K562 (cell line): ENCODE measurements at regions not wholly inside any gene's neighbourhood (a gene's known extent, or its start where the extent isn't known, plus 50 kb on each side); places are given as distances from the start of the nearest gene placed in this dataset.

ENCODE experiments used
- ATAC-seq: fragments of 200-7000 bp; cut with Tn5 transposase; 3 replicates; pipeline ENCODE4 v1.9.1; 2020; ENCODE audit warnings: moderate library complexity
- BruUV-seq: library from RNA; stranded (reverse); fragments of 400-500 nt; replicated peaks from 2 replicates; lab custom pipeline; 2021; lab: Mats Ljungman, UMichigan
- CTCF ChIA-PET: fragments of 300-600 bp; formaldehyde crosslinking; extraction: SDS; loops from one replicate; lab custom pipeline; 2021; ENCODE audit warnings: low intra/inter-chr PET ratio; lab: Yijun Ruan, JAX
- POLR2A ChIA-PET: fragments of 300-600, 350-650 bp; sonication (Branson Sonifier 250); formaldehyde crosslinking; extraction: SDS; loops from one replicate; lab custom pipeline; 2021; ENCODE audit warnings: antibody characterized with exemption, inconsistent platforms; lab: Yijun Ruan, JAX
- DNase-seq, 4 experiments: peaks; one replicate each; pipeline versions ENCODE4 v3.0.0 to v3.0.0-alpha.2; 2011 to 2018; ENCODE audit warnings: low spot score in 3 of 4, mixed read lengths in 3 of 4; ENCODE audit errors: extremely low read depth in 1 of 4
- FAIRE-seq: peaks from 2 replicates; lab custom pipeline; 2011; peaks lifted over from hg19 to GRCh38; lab: Jason Lieb, UNC
- H2AFZ ChIP-seq: 2 replicates; pipeline ENCODE4 v1.6.0; 2011; ENCODE audit warnings: low read depth, low read length, control low read depth, inconsistent platforms
- H3K27ac ChIP-seq: fragments of 200-600 bp; 3 replicates; pipeline ENCODE4 v1.8.0; 2011; ENCODE audit warnings: low read depth, mild to moderate bottlenecking, control low read depth, inconsistent platforms, low read length, moderate library complexity, mixed read lengths; ENCODE audit errors: extremely low read depth
- H3K27me3 ChIP-seq, 2 experiments: fragments of 300-600 bp in 1 of 2; 2 replicates in 1 of 2; 3 replicates in 1 of 2; pipeline versions ENCODE4 v1.6.0 to v1.8.0; 2011; ENCODE audit warnings: inconsistent platforms in 2 of 2, low read length in 2 of 2, mild to moderate bottlenecking in 1 of 2, mixed read lengths in 1 of 2, moderate library complexity in 1 of 2; ENCODE audit not compliant: control insufficient read depth in 2 of 2, insufficient read depth in 2 of 2
- H3K36me3 ChIP-seq: fragments of 300-600 bp; 3 replicates; pipeline ENCODE4 v1.8.0; 2011; ENCODE audit warnings: mild to moderate bottlenecking, low read length, inconsistent platforms; ENCODE audit not compliant: control insufficient read depth, insufficient read depth
- H3K4me1 ChIP-seq, 2 experiments: fragments of 200-600 bp in 1 of 2; replicated peaks in 1 of 2; 2 replicates in 1 of 2; 3 replicates in 1 of 2; pipeline versions ENCODE4 v1.5.1 to v1.8.0; 2011; ENCODE audit warnings: inconsistent platforms in 2 of 2, low read length in 2 of 2, mild to moderate bottlenecking in 1 of 2, mixed read lengths in 1 of 2, moderate library complexity in 1 of 2; ENCODE audit not compliant: control insufficient read depth in 2 of 2, insufficient read depth in 2 of 2
- H3K4me2 ChIP-seq: 2 replicates; pipeline ENCODE4 v1.6.1; 2011; ENCODE audit warnings: low read length, control low read depth, inconsistent platforms, mixed read lengths; ENCODE audit not compliant: insufficient read depth
- H3K4me3 ChIP-seq: fragments of 200-600 bp; sonication (generic), shearing (Covaris generic); 2 replicates; pipeline ENCODE4 v1.5.1; 2016; ENCODE audit warnings: control low read depth, inconsistent platforms
- H3K79me2 ChIP-seq: fragments of 200-600 bp; 3 replicates; pipeline ENCODE4 v1.8.0; 2011; ENCODE audit warnings: low read length, inconsistent platforms; ENCODE audit not compliant: control insufficient read depth, insufficient read depth
- H3K9ac ChIP-seq, 2 experiments: 2 replicates each; pipeline versions ENCODE4 v1.6.0 to v1.6.1; 2011; ENCODE audit warnings: low read depth in 2 of 2, low read length in 2 of 2, control low read depth in 1 of 2, inconsistent platforms in 1 of 2, mild to moderate bottlenecking in 1 of 2, mixed read lengths in 1 of 2; ENCODE audit not compliant: insufficient read depth in 1 of 2
- H3K9me1 ChIP-seq: one replicate; pipeline ENCODE4 v1.6.0; 2011; ENCODE audit warnings: inconsistent platforms, mild to moderate bottlenecking, low read length, moderate library complexity; ENCODE audit not compliant: control insufficient read depth, insufficient read depth
- H3K9me3 ChIP-seq: replicated peaks from 2 replicates; pipeline ENCODE4 v1.5.1; 2011; ENCODE audit warnings: low read depth, low read length, inconsistent platforms; ENCODE audit not compliant: control insufficient read depth, insufficient read depth
- H4K20me1 ChIP-seq: replicated peaks from 2 replicates; pipeline ENCODE4 v1.6.1; 2011; ENCODE audit warnings: low read length, inconsistent platforms, mixed read lengths; ENCODE audit not compliant: control insufficient read depth, insufficient read depth
- FOSL1 ChIP-seq: fragments of 200-800 bp; sonication (Bioruptor generic); conservative IDR thresholded peaks from 2 replicates; pipeline ENCODE4 v1.6.1; 2016; ENCODE audit warnings: missing genetic modification characterization, missing compliant biosample characterization
- GATAD2A ChIP-seq: fragments of 450-650 bp; IDR thresholded peaks from 2 replicates; pipeline ENCODE4 v1.6.1; 2017
- HOXB6 ChIP-seq: fragments of 250-450 bp; sonication (Bioruptor Pico); IDR thresholded peaks from 2 replicates; pipeline ENCODE4 v1.5.1; 2022; ENCODE audit warnings: mild to moderate bottlenecking, borderline replicate concordance
- MBD2 ChIP-seq: sonication (generic); IDR thresholded peaks from 2 replicates; pipeline ENCODE4 v1.6.1; 2016; ENCODE audit warnings: low read depth, borderline replicate concordance
- MYBL2 ChIP-seq, 2 experiments: fragments of 450-650 bp in 1 of 2; sonication (generic) in 1 of 2; formaldehyde crosslinking in 1 of 2; IDR thresholded peaks; 2 replicates each; pipeline versions ENCODE4 v1.6.1 to v1.8.1; 2017 to 2022; ENCODE audit warnings: borderline replicate concordance in 1 of 2, inconsistent platforms in 1 of 2, low read depth in 1 of 2, mild to moderate bottlenecking in 1 of 2, missing genetic modification reagents in 1 of 2, moderate library complexity in 1 of 2
- NBN ChIP-seq: fragments of 450-650 bp; IDR thresholded peaks from 2 replicates; pipeline ENCODE4 v1.6.1; 2016; ENCODE audit warnings: low read depth, mild to moderate bottlenecking
- NCOR1 ChIP-seq: fragments of 450-650 bp; IDR thresholded peaks from 2 replicates; pipeline ENCODE4 v1.6.1; 2016; ENCODE audit warnings: mild to moderate bottlenecking, moderate library complexity
- NKRF ChIP-seq: fragments of 450-650 bp; IDR thresholded peaks from 2 replicates; pipeline ENCODE4 v1.6.1; 2016; ENCODE audit warnings: borderline replicate concordance
- NUFIP1 ChIP-seq: fragments of 450-650 bp; IDR thresholded peaks from 2 replicates; pipeline ENCODE4 v1.6.1; 2018; ENCODE audit not compliant: partially characterized antibody
- SIRT6 ChIP-seq: IDR thresholded peaks from one replicate; pipeline ENCODE4 v1.6.1; 2012; ENCODE audit warnings: low read depth, mild to moderate bottlenecking, control low read depth, inconsistent platforms, low read length, moderate library complexity
- TEAD4 ChIP-seq, 2 experiments: sonication (generic) in 1 of 2; formaldehyde crosslinking in 1 of 2; IDR thresholded peaks; 2 replicates each; pipeline versions ENCODE4 v1.6.1 to v1.8.0; 2012 to 2022; ENCODE audit warnings: borderline replicate concordance in 1 of 2, inconsistent platforms in 1 of 2, low read length in 1 of 2, mild to moderate bottlenecking in 1 of 2, missing genetic modification reagents in 1 of 2
- ZC3H11A ChIP-seq: IDR thresholded peaks from 2 replicates; pipeline ENCODE4 v1.6.1; 2012; ENCODE audit warnings: low read depth, low read length, improper control_type of control experiment
- ZFX ChIP-seq: sonication (generic); formaldehyde crosslinking; IDR thresholded peaks from 2 replicates; pipeline ENCODE4 v1.8.0; 2022; ENCODE audit warnings: mild to moderate bottlenecking, missing genetic modification reagents, moderate library complexity
- ZNF197 ChIP-seq: fragments of 200-800 bp; sonication (Bioruptor generic); IDR thresholded peaks from 2 replicates; pipeline ENCODE4 v1.6.1; 2016; ENCODE audit warnings: low read depth, missing genetic modification characterization, missing compliant biosample characterization
- ZNF668 ChIP-seq: fragments of 250-450 bp; sonication (Bioruptor Pico); IDR thresholded peaks from 2 replicates; pipeline ENCODE4 v1.8.0; 2022; ENCODE audit warnings: mild to moderate bottlenecking, inconsistent platforms
- ZNF717 ChIP-seq: fragments of 250-450 bp; sonication (Bioruptor Pico); IDR thresholded peaks from 2 replicates; pipeline ENCODE4 v1.5.0; 2021
- ZNF75A ChIP-seq: fragments of 450-650 bp; formaldehyde crosslinking; IDR thresholded peaks from 2 replicates; pipeline ENCODE4 v1.4.0; 2020; ENCODE audit warnings: mild to moderate bottlenecking
- WGBS: fragments of 100-300 bp; shearing (Covaris generic); methylation state at CpG from one replicate; pipeline ENCODE4 v1.1.6; 2016; ENCODE audit warnings: low coverage, mixed read lengths; ENCODE audit not compliant: insufficient coverage; ENCODE audit errors: missing lambda C conversion rate; 5-methylcytosine and 5-hydroxymethylcytosine counted together
- in situ Hi-C: fragments of 300-500 bp; cut with MboI; formaldehyde crosslinking; loops from 4 replicates; pipeline ENCODE4 v1.15.0; 2018; ENCODE audit warnings: inconsistent platforms, mixed read lengths
- intact Hi-C: fragments of 100-400 bp; cut with micrococcal nuclease; formaldehyde crosslinking; loops from 2 replicates; pipeline ENCODE4 v1.14.2; 2022
- TF ChIP-seq, protein P1 (sequence below): sonication (generic); formaldehyde crosslinking; IDR thresholded peaks from 2 replicates; pipeline ENCODE4 v1.8.0; 2022; ENCODE audit warnings: mild to moderate bottlenecking, missing genetic modification reagents
- TF ChIP-seq, protein P2 (sequence below): fragments of 250-450 bp; sonication (Bioruptor Pico); IDR thresholded peaks from 2 replicates; pipeline ENCODE4 v1.8.0; 2021; ENCODE audit warnings: moderate library complexity, mild to moderate bottlenecking, inconsistent platforms

GRCh38 chr12:83432176-83432719 lies 745.5 kb downstream of the TMTC2 start:
- Histone ChIP-seq H3K9me1 (no peaks in the 10 kb centered on the region), H3K27me3 (no peaks in the 10 kb centered on the region), H4K20me1 (no peaks in the 10 kb centered on the region), H3K79me2 (no peaks in the 10 kb centered on the region), H3K27ac (no peak overlapping the region), H2AFZ (no peak overlapping the region), H3K4me3 (no peak overlapping the region), H3K4me1 (no peaks in the 10 kb centered on the region), H3K9me3 (no peaks in the 10 kb centered on the region), H3K4me2 (no peak overlapping the region), H3K36me3 (no peaks in the 10 kb centered on the region), H3K9ac (no peak overlapping the region)
- ChIA-PET POLR2A (no interaction called here), CTCF (interaction anchor here (0.7 kb wide), 1 partner anchor 598 kb away, joined by 5 read pairs; no protein-coding TSS in a partner anchor)
- TF ChIP-seq ZNF717 (CRISPR knock-in tag) (no peak), ZC3H11A (no peak), NUFIP1 (no peak), NBN (no peak), ZFX (CRISPR knock-in tag) (no peak), NKRF (no peak), HOXB6 (no peak), ZNF75A (CRISPR knock-in tag) (no peak), SIRT6 (no peak), MBD2 (no peak), FOSL1 (tag) (no peak), TEAD4 (IDR thresholded peaks at IDR 0.05; ENCODE audit: low read length) (no peak), TEAD4 (CRISPR knock-in tag; IDR thresholded peaks at IDR 0.05; ENCODE audit: borderline replicate concordance) (no peak), ZNF668 (no peak), ZNF197 (CRISPR knock-in tag) (no peak), GATAD2A (no peak), NCOR1 (no peak), MYBL2 (IDR thresholded peaks at IDR 0.05; ENCODE audit: low read depth) (no peak), MYBL2 (CRISPR knock-in tag; IDR thresholded peaks at IDR 0.05; ENCODE audit: borderline replicate concordance) (no peak)
- TF ChIP-seq, protein P1, sequence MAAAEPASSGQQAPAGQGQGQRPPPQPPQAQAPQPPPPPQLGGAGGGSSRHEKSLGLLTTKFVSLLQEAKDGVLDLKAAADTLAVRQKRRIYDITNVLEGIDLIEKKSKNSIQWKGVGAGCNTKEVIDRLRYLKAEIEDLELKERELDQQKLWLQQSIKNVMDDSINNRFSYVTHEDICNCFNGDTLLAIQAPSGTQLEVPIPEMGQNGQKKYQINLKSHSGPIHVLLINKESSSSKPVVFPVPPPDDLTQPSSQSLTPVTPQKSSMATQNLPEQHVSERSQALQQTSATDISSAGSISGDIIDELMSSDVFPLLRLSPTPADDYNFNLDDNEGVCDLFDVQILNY (CRISPR knock-in tag), result no peak
- TF ChIP-seq, protein P2, sequence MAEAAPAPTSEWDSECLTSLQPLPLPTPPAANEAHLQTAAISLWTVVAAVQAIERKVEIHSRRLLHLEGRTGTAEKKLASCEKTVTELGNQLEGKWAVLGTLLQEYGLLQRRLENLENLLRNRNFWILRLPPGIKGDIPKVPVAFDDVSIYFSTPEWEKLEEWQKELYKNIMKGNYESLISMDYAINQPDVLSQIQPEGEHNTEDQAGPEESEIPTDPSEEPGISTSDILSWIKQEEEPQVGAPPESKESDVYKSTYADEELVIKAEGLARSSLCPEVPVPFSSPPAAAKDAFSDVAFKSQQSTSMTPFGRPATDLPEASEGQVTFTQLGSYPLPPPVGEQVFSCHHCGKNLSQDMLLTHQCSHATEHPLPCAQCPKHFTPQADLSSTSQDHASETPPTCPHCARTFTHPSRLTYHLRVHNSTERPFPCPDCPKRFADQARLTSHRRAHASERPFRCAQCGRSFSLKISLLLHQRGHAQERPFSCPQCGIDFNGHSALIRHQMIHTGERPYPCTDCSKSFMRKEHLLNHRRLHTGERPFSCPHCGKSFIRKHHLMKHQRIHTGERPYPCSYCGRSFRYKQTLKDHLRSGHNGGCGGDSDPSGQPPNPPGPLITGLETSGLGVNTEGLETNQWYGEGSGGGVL (CRISPR knock-in tag), result no peak
- ATAC-seq (no peak), FAIRE-seq (no peak), DNase-seq (no peak)
- in situ Hi-C loops (no loop called here), intact Hi-C loops (no loop called here)
- BruUV-seq, result no TSS peak
- WGBS, result 0% methylated on average over 3 of the region's 3 CpGs
